HG03196 (cell line): ENCODE measurements at regions not wholly inside any gene's neighbourhood (a gene's known extent, or its start where the extent isn't known, plus 50 kb on each side); places are given as distances from the start of the nearest gene placed in this dataset.

Source experiments
- ATAC-seq: cut with Tn5 transposase; IDR thresholded peaks from one replicate; pipeline ENCODE4 v1.9.1; 2021; ENCODE audit not compliant: unreplicated experiment

GRCh38 chr4:56099378-56099786, 150.6 kb downstream of the CEP135 start:
- ATAC-seq = no peak

DNA sequence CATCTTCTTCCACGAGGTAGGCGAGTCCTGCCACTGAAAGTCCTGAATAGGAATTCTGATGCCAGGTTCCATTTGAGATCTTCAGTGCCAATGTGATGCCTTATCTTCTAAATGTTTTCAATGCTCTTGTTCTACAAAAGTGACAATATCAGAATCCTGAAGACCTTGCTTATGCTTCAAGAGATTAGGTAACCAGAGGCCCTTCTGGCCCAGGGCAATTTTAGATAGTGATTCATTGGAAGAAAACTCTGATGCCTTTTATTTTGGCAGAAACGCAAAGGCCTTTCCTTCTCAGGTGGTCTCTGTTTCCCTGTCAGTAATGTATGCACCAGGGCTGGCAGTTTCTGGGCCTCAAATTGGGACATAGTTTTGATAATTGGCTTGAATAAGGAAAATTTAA, 144.8 kb downstream of the CEP135 start:
- no peak for ATAC-seq

DNA sequence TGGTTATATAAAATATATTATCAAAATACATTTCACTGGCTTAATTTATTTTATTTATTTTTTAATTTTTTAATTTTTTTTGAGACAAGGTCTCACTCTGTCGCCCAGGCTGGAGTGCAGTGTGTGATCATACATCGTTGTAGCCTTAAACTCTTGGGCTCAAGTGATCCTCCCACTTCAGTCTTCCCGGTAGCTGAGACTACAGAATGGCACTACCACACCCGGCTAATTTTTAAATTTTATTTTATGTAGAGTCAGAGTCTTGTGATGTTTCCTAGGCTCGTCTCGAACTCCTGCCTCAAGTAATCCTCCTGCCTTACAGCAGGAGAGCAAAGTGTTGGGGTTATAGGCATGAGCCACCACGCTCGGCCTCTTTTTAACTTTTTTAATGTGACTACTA, 143.8 kb downstream of the CEP135 start:
- no peak for ATAC-seq

DNA sequence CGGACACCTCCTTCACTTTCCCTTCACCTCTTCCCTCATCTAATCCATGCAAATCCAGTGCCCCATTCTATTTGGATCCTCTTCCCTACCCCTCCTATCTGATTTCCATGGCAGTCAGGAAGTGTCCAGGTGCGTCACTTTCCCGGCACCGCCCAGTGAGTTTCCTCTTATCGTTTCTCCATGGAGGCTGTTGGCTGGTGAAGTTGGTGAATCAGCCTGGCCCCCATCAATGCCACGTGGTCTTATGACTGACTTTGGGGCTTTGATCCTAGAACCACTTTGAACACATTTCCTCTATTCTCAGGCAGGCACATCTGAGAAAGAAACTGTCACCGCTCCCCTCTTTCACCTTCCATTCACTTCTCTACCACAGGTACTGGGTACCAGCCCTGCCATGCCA, 137.8 kb downstream of the CEP135 start:
- ATAC-seq = no peak

DNA sequence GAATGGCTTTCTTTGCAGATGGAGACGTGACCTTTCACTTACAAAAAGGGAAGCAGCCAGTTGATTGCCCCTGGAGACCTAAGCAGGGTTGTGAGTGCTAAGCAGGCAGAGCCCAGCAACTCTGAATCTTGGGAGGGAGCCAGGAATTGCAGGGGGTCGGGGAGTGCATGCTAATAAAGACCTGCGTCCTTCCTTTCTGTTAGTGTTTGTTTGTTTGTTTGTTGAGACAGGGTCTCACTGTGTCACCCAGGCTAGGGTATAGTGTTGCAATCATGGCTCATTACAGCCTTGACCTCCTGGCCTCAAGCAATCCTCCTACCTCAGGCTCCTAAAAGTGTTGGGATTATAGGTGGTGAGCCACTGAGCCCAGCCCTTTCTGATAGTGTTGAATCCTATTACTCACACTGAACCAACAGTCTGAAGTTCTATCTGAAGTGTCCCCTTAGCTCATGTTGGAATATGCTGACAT, 137.4 kb downstream of the CEP135 start:
- no peak for ATAC-seq

DNA sequence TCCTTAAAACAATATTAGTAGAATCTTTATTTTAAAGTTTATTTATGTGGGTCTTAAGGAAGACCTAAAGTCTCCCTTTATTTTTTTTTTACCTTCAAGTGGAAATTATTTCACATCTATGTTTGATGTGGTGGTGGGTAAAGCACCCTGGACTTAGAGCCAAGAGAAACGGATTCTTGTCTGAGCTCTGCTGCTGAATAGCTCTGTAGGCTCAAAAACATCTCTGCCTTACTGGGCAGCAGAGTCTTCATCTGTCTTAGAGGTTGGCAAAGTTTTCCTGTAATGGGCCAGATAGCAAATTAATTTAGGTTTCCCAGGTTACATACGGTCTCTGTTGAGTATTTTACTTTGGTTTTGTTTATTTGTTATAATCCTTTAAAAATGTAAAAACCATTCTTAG, 136.5 kb downstream of the CEP135 start:
- ATAC-seq = no peak

- ATAC-seq = no peak
Observed at GRCh38 chr4:56084851-56085250, 136.1 kb downstream of the CEP135 start.
